Activated effector memory CD4-positive, alpha-beta T cell treated with Interleukin-2 at 50 U/mL for 16 hours (primary cell): ENCODE measurements at regions not wholly inside any gene's neighbourhood (a gene's known extent, or its start where the extent isn't known, plus 50 kb on each side); places are given as distances from the start of the nearest gene placed in this dataset.
"Not testable (repeated sequence)": the region's sequence is repeated elsewhere in the genome, so short reads cannot be mapped to it uniquely, and the experiment has no call there.

Experiments
- DNase-seq: peaks from one replicate; pipeline ENCODE4 v3.0.0-alpha.2; 2020

- DNase-seq: not testable (repeated sequence)
Measured at GRCh38 chr12:8282181-8282580, 54.8 kb upstream of the FAM90A1 start.

GRCh38 chr12:8285681-8286080 lies 58.3 kb upstream of the FAM90A1 start:
- not testable (repeated sequence) for DNase-seq

- not testable (repeated sequence) for DNase-seq
Measured at GRCh38 chr12:8291764-8292163, 64.3 kb upstream of the FAM90A1 start.

GRCh38 chr12:8294662-8295061 lies 67.2 kb upstream of the FAM90A1 start:
- not testable (repeated sequence) for DNase-seq

GRCh38 chr12:8308611-8309010 lies 81.2 kb upstream of the FAM90A1 start:
- not testable (repeated sequence) for DNase-seq

- DNase-seq: not testable (repeated sequence)
Measured at GRCh38 chr12:8315997-8316396, 88.6 kb upstream of the FAM90A1 start.

GRCh38 chr12:8317675-8318074 lies 90.3 kb upstream of the FAM90A1 start:
- not testable (repeated sequence) for DNase-seq

- peak; percentile 29 for DNase-seq
Measured at GRCh38 chr12:8320251-8320730, 92.9 kb upstream of the FAM90A1 start.

- not testable (repeated sequence) for DNase-seq
Measured at GRCh38 chr12:8320791-8321370, 93.5 kb upstream of the FAM90A1 start.

GRCh38 chr12:8325145-8325839 lies 97.9 kb upstream of the FAM90A1 start:
- not testable (repeated sequence) for DNase-seq

- DNase-seq: not testable (repeated sequence)
Measured at GRCh38 chr12:8328835-8329234, 101.4 kb upstream of the FAM90A1 start.

GRCh38 chr12:8332373-8332772 lies 105.0 kb upstream of the FAM90A1 start:
- DNase-seq: not testable (repeated sequence)

- DNase-seq: not testable (repeated sequence)
Measured at GRCh38 chr12:8351073-8351472, 104.7 kb upstream of the CLEC6A start.

GRCh38 chr12:8354741-8355140 lies 101.0 kb upstream of the CLEC6A start:
- DNase-seq: not testable (repeated sequence)

- DNase-seq: not testable (repeated sequence)
Measured at GRCh38 chr12:8355531-8355930, 100.2 kb upstream of the CLEC6A start.

GRCh38 chr12:8373744-8374143 lies 82.0 kb upstream of the CLEC6A start:
- DNase-seq: not testable (repeated sequence)

GRCh38 chr12:8375122-8375521 lies 80.6 kb upstream of the CLEC6A start:
- DNase-seq: not testable (repeated sequence)

GRCh38 chr12:8377756-8378155 lies 78.0 kb upstream of the CLEC6A start:
- not testable (repeated sequence) for DNase-seq

GRCh38 chr12:8382556-8382955 lies 73.2 kb upstream of the CLEC6A start:
- DNase-seq: not testable (repeated sequence)

GRCh38 chr12:8384686-8385085 lies 71.1 kb upstream of the CLEC6A start:
- DNase-seq: not testable (repeated sequence)

- DNase-seq: not testable (repeated sequence)
Measured at GRCh38 chr12:8385431-8385830, 70.3 kb upstream of the CLEC6A start.

- DNase-seq: not testable (repeated sequence)
Measured at GRCh38 chr12:8386661-8387060, 69.1 kb upstream of the CLEC6A start.

- not testable (repeated sequence) for DNase-seq
Measured at GRCh38 chr12:8389296-8389695, 66.5 kb upstream of the CLEC6A start.
